ENCODE measurements at regions not wholly inside any gene's neighbourhood (a gene's known extent, or its start where the extent isn't known, plus 50 kb on each side); places are given as distances from the start of the nearest gene placed in this dataset.

GRCh38 chr5:91690921-91691320 lies 307.8 kb upstream of the ARRDC3 start:
- no peak for DNase-seq
- ATAC-seq: no peak
- Histone ChIP-seq H3K9me3 (peaks cover 0 to 21% (median 0%) of the 10 kb centered on the region in 11 donors), H3K4me1 (no peaks in the 10 kb centered on the region), H3K4me3 (no peak overlapping the region), H3K36me3 (no peaks in the 10 kb centered on the region), H3K27ac (no peak overlapping the region), H3K27me3 (no peaks in the 10 kb centered on the region)
- intact Hi-C loops (cut with DNase I): no loop called here
- 47 to 71% methylated on average over 3 of the region's 3 CpGs for WGBS, 2 donors
- no peak for TF ChIP-seq CTCF (IDR thresholded peaks at IDR 0.05)

- H3K9me3 ChIP-seq: peaks cover 0 to 6% (median 0%) of the 10 kb centered on the region in 11 donors
- H3K27ac ChIP-seq: no peak overlapping the region
- intact Hi-C loops (cut with DNase I): no loop called here
- no peak for DNase-seq
- no peak for TF ChIP-seq CTCF (IDR thresholded peaks at IDR 0.05)
- H3K27me3 ChIP-seq: no peaks in the 10 kb centered on the region
- ATAC-seq: no peak
- H3K4me3 ChIP-seq: no peak overlapping the region
- 77 to 85% methylated on average over 2 of the region's 2 CpGs for WGBS, 2 donors
- no peaks in the 10 kb centered on the region for H3K36me3 ChIP-seq
- no peaks in the 10 kb centered on the region for H3K4me1 ChIP-seq
Measured at GRCh38 chr5:91687430-91687829, 304.3 kb upstream of the ARRDC3 start.

GRCh38 chr5:91684625-91685024 lies 301.5 kb upstream of the ARRDC3 start:
- Histone ChIP-seq H3K9me3 (no peaks in the 10 kb centered on the region), H3K4me3 (no peak overlapping the region), H3K36me3 (no peaks in the 10 kb centered on the region), H3K4me1 (no peaks in the 10 kb centered on the region), H3K27me3 (no peaks in the 10 kb centered on the region), H3K27ac (no peak overlapping the region)
- WGBS, 2 donors: 82 to 89% methylated on average over 1 of the region's 1 CpG
- intact Hi-C loops (cut with DNase I): loop anchor here in 1 of 10 donors (5.0 kb wide), 1 partner anchor 398 kb away; no protein-coding TSS in a partner anchor
- no peak for TF ChIP-seq CTCF (IDR thresholded peaks at IDR 0.05)
- ATAC-seq (no peak), DNase-seq (no peak)

GRCh38 chr5:91670563-91670962 lies 287.4 kb upstream of the ARRDC3 start:
- WGBS, 2 donors: 18 to 22% methylated on average over 4 of the region's 4 CpGs
- peak in 1 of 2 donors; percentile 13 for DNase-seq
- Histone ChIP-seq H3K27ac (peak overlapping the region in 4 of 10 donors; percentile 19 to 48 (median 38)), H3K4me3 (no peak overlapping the region), H3K4me1 (peaks cover 0 to 4% (median 0%) of the 10 kb centered on the region in 9 donors), H3K36me3 (no peaks in the 10 kb centered on the region), H3K9me3 (no peaks in the 10 kb centered on the region), H3K27me3 (no peaks in the 10 kb centered on the region)
- ATAC-seq: peak; percentile 58 to 97 (median 82)
- no peak for TF ChIP-seq CTCF (IDR thresholded peaks at IDR 0.05)
- intact Hi-C loops (cut with DNase I): no loop called here

Data from heart right ventricle (tissue), 16 donors.